Ovary (tissue), 3 donors: ENCODE measurements at regions not wholly inside any gene's neighbourhood (a gene's known extent, or its start where the extent isn't known, plus 50 kb on each side); places are given as distances from the start of the nearest gene placed in this dataset.

ENCODE experiments used
- CTCF ChIP-seq, 3 donors: fragments of 450-650 bp in 2 of 3; fragments of 200-600 bp in 1 of 3; IDR thresholded peaks; one replicate each; pipeline versions ENCODE4 v1.5.1 to v1.8.0; 2016 to 2022; ENCODE audit warnings: antibody characterized with exemption in 3 of 3, mild to moderate bottlenecking in 1 of 3
- EP300 ChIP-seq: sonication (generic); formaldehyde crosslinking; IDR thresholded peaks from one replicate; pipeline ENCODE4 v1.6.1; 2017; ENCODE audit warnings: antibody characterized with exemption
- POLR2A ChIP-seq: fragments of 450-650 bp; IDR thresholded peaks from one replicate; pipeline ENCODE4 v1.6.1; 2017; ENCODE audit warnings: antibody characterized with exemption, mild to moderate bottlenecking, moderate library complexity
- donor health status: DM: no; HTN: no; CAD: no.

- TF ChIP-seq POLR2A (no peak), CTCF (IDR thresholded peaks at IDR 0.05) (no peak), EP300 (no peak)
Measured at GRCh38 chr6:147695819-147696218, 187.3 kb downstream of the SAMD5 start.
